ENCODE measurements at regions not wholly inside any gene's neighbourhood (a gene's known extent, or its start where the extent isn't known, plus 50 kb on each side); places are given as distances from the start of the nearest gene placed in this dataset.

GRCh38 chr11:115083144-115083806 lies 404.9 kb downstream of the NXPE2 start:
- Histone ChIP-seq H3K4me3 (replicated peaks; ENCODE audit: low read depth, low read length) (no peak overlapping the region), H3K36me3 (ENCODE audit: control insufficient read depth, insufficient read depth, low read length) (no peaks in the 10 kb centered on the region), H3K27me3 (replicated peaks; ENCODE audit: control insufficient read depth, insufficient read depth, low read length) (peaks cover under 1% of the 10 kb centered on the region)
- TF ChIP-seq CTCF (IDR thresholded peaks at IDR 0.05; ENCODE audit: insufficient read depth, low read length, poor library complexity, severe bottlenecking) = no peak
- no peak for DNase-seq (ENCODE audit: extremely low read depth, insufficient read length)

GRCh38 chr11:115084231-115084630 lies 405.9 kb downstream of the NXPE2 start:
- no peaks in the 10 kb centered on the region; the same call in 1 of the 2 replicates for H3K27me3 ChIP-seq (replicated peaks; ENCODE audit: control insufficient read depth, insufficient read depth, low read length)
- DNase-seq (ENCODE audit: extremely low read depth, insufficient read length) = no peak
- H3K36me3 ChIP-seq (ENCODE audit: control insufficient read depth, insufficient read depth, low read length) = no peaks in the 10 kb centered on the region
- TF ChIP-seq CTCF (IDR thresholded peaks at IDR 0.05; ENCODE audit: insufficient read depth, low read length, poor library complexity, severe bottlenecking) = no peak
- H3K4me3 ChIP-seq (replicated peaks; ENCODE audit: low read depth, low read length) = no peak overlapping the region

- no peak for TF ChIP-seq CTCF (IDR thresholded peaks at IDR 0.05; ENCODE audit: insufficient read depth, low read length, poor library complexity, severe bottlenecking)
- Histone ChIP-seq H3K4me3 (replicated peaks; ENCODE audit: low read depth, low read length) (no peak overlapping the region), H3K27me3 (replicated peaks; ENCODE audit: control insufficient read depth, insufficient read depth, low read length) (no peaks in the 10 kb centered on the region; the same call in 1 of the 2 replicates), H3K36me3 (ENCODE audit: control insufficient read depth, insufficient read depth, low read length) (no peaks in the 10 kb centered on the region)
- DNase-seq (ENCODE audit: extremely low read depth, insufficient read length) = no peak
Measured at GRCh38 chr11:115085461-115086210, 407.3 kb downstream of the NXPE2 start.

- H3K4me3 ChIP-seq (replicated peaks; ENCODE audit: low read depth, low read length) = no peak overlapping the region
- H3K36me3 ChIP-seq (ENCODE audit: control insufficient read depth, insufficient read depth, low read length) = no peaks in the 10 kb centered on the region
- DNase-seq (ENCODE audit: extremely low read depth, insufficient read length) = no peak
- no peaks in the 10 kb centered on the region; the same call in 1 of the 2 replicates for H3K27me3 ChIP-seq (replicated peaks; ENCODE audit: control insufficient read depth, insufficient read depth, low read length)
- no peak for TF ChIP-seq CTCF (IDR thresholded peaks at IDR 0.05; ENCODE audit: insufficient read depth, low read length, poor library complexity, severe bottlenecking)
Measured at GRCh38 chr11:115087791-115088190, 409.5 kb downstream of the NXPE2 start.

- no peaks in the 10 kb centered on the region for H3K36me3 ChIP-seq (ENCODE audit: control insufficient read depth, insufficient read depth, low read length)
- TF ChIP-seq CTCF (IDR thresholded peaks at IDR 0.05; ENCODE audit: insufficient read depth, low read length, poor library complexity, severe bottlenecking) = no peak
- no peak overlapping the region for H3K4me3 ChIP-seq (replicated peaks; ENCODE audit: low read depth, low read length)
- H3K27me3 ChIP-seq (replicated peaks; ENCODE audit: control insufficient read depth, insufficient read depth, low read length) = peaks cover 2% of the 10 kb centered on the region; the same call in 1 of the 2 replicates
- DNase-seq (ENCODE audit: extremely low read depth, insufficient read length) = no peak
Measured at GRCh38 chr11:115092516-115092915, 411.7 kb downstream of the CADM1 start.
